ENCODE measurements at regions not wholly inside any gene's neighbourhood (a gene's known extent, or its start where the extent isn't known, plus 50 kb on each side); places are given as distances from the start of the nearest gene placed in this dataset.

DNA sequence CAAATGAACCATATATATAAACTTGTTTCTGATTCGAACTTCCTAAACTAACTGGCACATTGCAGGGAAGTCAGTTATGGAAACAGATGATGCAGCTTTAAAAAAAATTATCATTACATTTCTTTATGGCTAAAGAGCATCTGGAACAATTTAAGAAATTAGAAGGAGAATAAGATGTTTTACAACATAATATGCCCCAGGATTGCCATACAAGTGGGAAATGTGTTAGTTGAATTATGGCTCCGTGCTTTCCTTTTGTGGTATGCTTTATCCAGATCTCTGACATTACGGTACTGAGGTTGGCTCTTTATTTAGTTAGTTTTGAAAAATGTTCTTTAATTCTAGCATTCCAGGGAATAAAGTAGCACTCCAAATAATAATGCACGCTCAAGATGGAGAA is 343.0 kb upstream of the ZFP64 start:
- no peaks in the 10 kb centered on the region for H3K27me3 ChIP-seq (ENCODE audit: control insufficient read depth in 1 of 2, insufficient read depth in 2 of 2, low read length in 2 of 2)
- ChIA-PET POLR2A (no interaction called here), CTCF (ENCODE audit: low intra/inter-chr PET ratio, low total read pairs) (no interaction called here)
- no peak for TF ChIP-seq HNRNPK (IDR thresholded peaks at IDR 0.05; ENCODE audit: low read depth, low read length, poor library complexity, severe bottlenecking)
- no peak for TF ChIP-seq DR1 (CRISPR knock-in tag; IDR thresholded peaks at IDR 0.05)
- no peak for TF ChIP-seq ZNF614 (CRISPR knock-in tag; IDR thresholded peaks at IDR 0.05; ENCODE audit: borderline replicate concordance)
- no peak for TF ChIP-seq ADNP (CRISPR knock-in tag; IDR thresholded peaks at IDR 0.05)
- TF ChIP-seq ZNF33B (CRISPR knock-in tag; IDR thresholded peaks at IDR 0.05): no peak
- TF ChIP-seq ELF1 (CRISPR knock-in tag; IDR thresholded peaks at IDR 0.05): no peak
- TF ChIP-seq ZNF205 (CRISPR knock-in tag; IDR thresholded peaks at IDR 0.05): no peak
- no peak for TF ChIP-seq PHB2 (IDR thresholded peaks at IDR 0.05; ENCODE audit: partially characterized antibody)
- no peak for TF ChIP-seq ZFP82 (CRISPR knock-in tag; IDR thresholded peaks at IDR 0.05; ENCODE audit: borderline replicate concordance)
- TF ChIP-seq RXRB (CRISPR knock-in tag; IDR thresholded peaks at IDR 0.05; ENCODE audit: borderline replicate concordance): no peak
- TF ChIP-seq ARNT2 (CRISPR knock-in tag; IDR thresholded peaks at IDR 0.05; ENCODE audit: low read depth): no peak
- no peak for TF ChIP-seq TAF15 (IDR thresholded peaks at IDR 0.05; ENCODE audit: low read depth, low read length, poor library complexity, severe bottlenecking)
- no peak for TF ChIP-seq ZGPAT (CRISPR knock-in tag; IDR thresholded peaks at IDR 0.05)
- no peak for TF ChIP-seq USF2 (IDR thresholded peaks at IDR 0.05; ENCODE audit: low read depth, low read length)
- no peak for TF ChIP-seq USF2 (CRISPR knock-in tag; IDR thresholded peaks at IDR 0.05; ENCODE audit: borderline replicate concordance)
- TF ChIP-seq HNRNPLL (IDR thresholded peaks at IDR 0.05; ENCODE audit: low read depth, low read length, poor library complexity, severe bottlenecking): no peak
- TF ChIP-seq POGK (CRISPR knock-in tag; conservative IDR thresholded peaks at IDR 0.05): no peak
- no peak for TF ChIP-seq TBX3 (IDR thresholded peaks at IDR 0.05; ENCODE audit: borderline replicate concordance)
- 5% methylated on average over 4 of the region's 4 CpGs for WGBS (ENCODE audit: low lambda C conversion rate)
- no peak for ATAC-seq
- H4K20me1 ChIP-seq (ENCODE audit: insufficient read depth, low read length): no peaks in the 10 kb centered on the region
- no peak overlapping the region for H3K4me3 ChIP-seq (replicated peaks in 1 of 3; ENCODE audit: insufficient read depth in 1 of 3, low read depth in 2 of 3, low read length in 3 of 3)
- no peak overlapping the region for H2AFZ ChIP-seq (ENCODE audit: low read length)
- H3K4me2 ChIP-seq (ENCODE audit: low read depth, low read length): no peak overlapping the region
- intact Hi-C loops (cut with micrococcal nuclease; ENCODE audit: unreplicated experiment): no loop called here
- H3K4me1 ChIP-seq (ENCODE audit: insufficient read depth, low read length): no peaks in the 10 kb centered on the region
- H3K36me3 ChIP-seq (replicated peaks in 1 of 2; ENCODE audit: control insufficient read depth in 1 of 2, insufficient read depth in 2 of 2, low read length in 2 of 2): no peaks in the 10 kb centered on the region
- BruUV-seq (replicated peaks): no TSS peak
- DNase-seq (ENCODE audit: low spot score): no peak
- in situ Hi-C loops (cut with HindIII; ENCODE audit: extremely low pct_ligation_motif_present, low pct_unique_long_range_greater_than_20kb): no loop called here
- no peak overlapping the region for H3K9ac ChIP-seq (ENCODE audit: insufficient read depth, low read depth, low read length)
- no peaks in the 10 kb centered on the region for H3K79me2 ChIP-seq (ENCODE audit: insufficient read depth, low read length)
- H3K27ac ChIP-seq (ENCODE audit: extremely low read length, insufficient read depth, low read length): no peak overlapping the region
- peaks cover 36% of the 10 kb centered on the region for H3K9me3 ChIP-seq (ENCODE audit: low read length)
- FAIRE-seq: no peak
